Gastroesophageal sphincter (tissue), 4 donors: ENCODE measurements at regions not wholly inside any gene's neighbourhood (a gene's known extent, or its start where the extent isn't known, plus 50 kb on each side); places are given as distances from the start of the nearest gene placed in this dataset.

Experiments used
- ATAC-seq: fragments of 150-250 bp; one replicate; pipeline ENCODE4 v1.9.1; 2016; ENCODE audit warnings: mild to moderate bottlenecking, moderate library complexity
- H3K27ac ChIP-seq, 4 donors: fragments of 200-600 bp; sonication (generic) in 3 of 4; 1 replicate in 3 of 4; 2 replicates in 1 of 4; pipeline ENCODE4 v1.5.1; 2016 to 2019
- H3K27me3 ChIP-seq: fragments of 200-600 bp; sonication (generic); one replicate; pipeline ENCODE4 v1.5.1; 2019
- H3K36me3 ChIP-seq, 2 donors: fragments of 200-600 bp; sonication (generic); one replicate each; pipeline ENCODE4 v1.5.1; 2019; ENCODE audit warnings: control low read depth in 1 of 2
- H3K4me1 ChIP-seq, 3 donors: fragments of 200-600 bp; sonication (generic); 1 replicate in 2 of 3; 2 replicates in 1 of 3; pipeline ENCODE4 v1.5.1; 2016 to 2019; ENCODE audit warnings: control low read depth in 2 of 3
- H3K4me3 ChIP-seq, 2 donors: fragments of 200-600 bp; sonication (generic); one replicate each; pipeline ENCODE4 v1.5.1; 2019; ENCODE audit warnings: mild to moderate bottlenecking in 1 of 2, moderate library complexity in 1 of 2
- H3K9me3 ChIP-seq, 3 donors: fragments of 200-600 bp; sonication (generic); one replicate each; pipeline ENCODE4 v1.5.1; 2017 to 2019; ENCODE audit warnings: control low read depth in 2 of 3
- EP300 ChIP-seq: sonication (generic); formaldehyde crosslinking; IDR thresholded peaks from one replicate; pipeline ENCODE4 v1.6.1; 2017; ENCODE audit warnings: antibody characterized with exemption, mild to moderate bottlenecking
- POLR2A ChIP-seq, 2 donors: fragments of 450-650 bp; IDR thresholded peaks; one replicate each; pipeline ENCODE4 v1.6.1; 2017; ENCODE audit warnings: antibody characterized with exemption in 2 of 2, mild to moderate bottlenecking in 2 of 2, moderate library complexity in 1 of 2
- POLR2AphosphoS5 ChIP-seq: sonication (generic); formaldehyde crosslinking; IDR thresholded peaks from one replicate; pipeline ENCODE4 v1.6.1; 2017; ENCODE audit warnings: antibody characterized with exemption
- WGBS, 2 donors: methylation state at CpG; one replicate each; pipeline ENCODE4 v1.1.5; 2018; ENCODE audit warnings: low coverage in 1 of 2; 5-methylcytosine and 5-hydroxymethylcytosine counted together
- TF ChIP-seq, protein P1 (sequence below), 4 experiments: fragments of 200-600 bp in 2 of 4; fragments of 450-650 bp in 2 of 4; sonication (generic) in 1 of 4; IDR thresholded peaks; one replicate each; pipeline ENCODE4 v1.5.1; 2017 to 2019; ENCODE audit warnings: antibody characterized with exemption in 4 of 4, mild to moderate bottlenecking in 2 of 4, moderate library complexity in 2 of 4

DNA sequence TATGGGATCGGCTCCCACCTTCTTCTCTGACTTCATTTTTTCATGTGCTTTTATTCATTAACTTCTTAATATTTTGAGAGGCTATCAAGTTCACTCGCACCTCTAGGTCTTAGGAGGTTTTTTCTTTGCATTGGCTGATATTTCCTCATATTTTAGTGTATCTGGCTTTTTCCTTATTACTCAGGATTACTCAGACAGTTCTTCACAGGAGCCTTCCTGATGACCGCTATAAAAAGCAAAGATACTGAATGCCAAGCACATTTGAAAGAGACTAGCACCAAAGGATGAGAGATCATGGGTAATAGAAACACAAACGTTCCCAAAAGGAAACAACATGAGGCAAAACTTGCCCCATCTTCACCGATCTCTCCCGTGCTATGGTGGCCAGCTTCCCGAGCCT, 409.2 kb upstream of the KLF6 start:
- Histone ChIP-seq H3K9me3 (no peaks in the 10 kb centered on the region), H3K36me3 (no peaks in the 10 kb centered on the region), H3K4me1 (peaks cover 0 to 38% (median 2%) of the 10 kb centered on the region in 3 donors), H3K27me3 (no peaks in the 10 kb centered on the region), H3K4me3 (no peak overlapping the region), H3K27ac (no peak overlapping the region)
- WGBS, 2 donors = 92 to 96% methylated on average over 2 to 7 of the region's 7 CpGs
- no peak for ATAC-seq
- TF ChIP-seq POLR2A (IDR thresholded peaks at IDR 0.05) (no peak), POLR2AphosphoS5 (no peak), EP300 (no peak)
- TF ChIP-seq, protein P1, sequence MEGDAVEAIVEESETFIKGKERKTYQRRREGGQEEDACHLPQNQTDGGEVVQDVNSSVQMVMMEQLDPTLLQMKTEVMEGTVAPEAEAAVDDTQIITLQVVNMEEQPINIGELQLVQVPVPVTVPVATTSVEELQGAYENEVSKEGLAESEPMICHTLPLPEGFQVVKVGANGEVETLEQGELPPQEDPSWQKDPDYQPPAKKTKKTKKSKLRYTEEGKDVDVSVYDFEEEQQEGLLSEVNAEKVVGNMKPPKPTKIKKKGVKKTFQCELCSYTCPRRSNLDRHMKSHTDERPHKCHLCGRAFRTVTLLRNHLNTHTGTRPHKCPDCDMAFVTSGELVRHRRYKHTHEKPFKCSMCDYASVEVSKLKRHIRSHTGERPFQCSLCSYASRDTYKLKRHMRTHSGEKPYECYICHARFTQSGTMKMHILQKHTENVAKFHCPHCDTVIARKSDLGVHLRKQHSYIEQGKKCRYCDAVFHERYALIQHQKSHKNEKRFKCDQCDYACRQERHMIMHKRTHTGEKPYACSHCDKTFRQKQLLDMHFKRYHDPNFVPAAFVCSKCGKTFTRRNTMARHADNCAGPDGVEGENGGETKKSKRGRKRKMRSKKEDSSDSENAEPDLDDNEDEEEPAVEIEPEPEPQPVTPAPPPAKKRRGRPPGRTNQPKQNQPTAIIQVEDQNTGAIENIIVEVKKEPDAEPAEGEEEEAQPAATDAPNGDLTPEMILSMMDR (IDR thresholded peaks at IDR 0.05) = no peak

GRCh38 chr10:4191894-4192293, 406.9 kb upstream of the KLF6 start:
- Histone ChIP-seq H3K27me3 (no peaks in the 10 kb centered on the region), H3K4me1 (peaks cover 0 to 21% (median 2%) of the 10 kb centered on the region in 3 donors), H3K4me3 (no peak overlapping the region), H3K9me3 (no peaks in the 10 kb centered on the region), H3K36me3 (no peaks in the 10 kb centered on the region), H3K27ac (no peak overlapping the region)
- ATAC-seq = no peak
- TF ChIP-seq, protein P1 (IDR thresholded peaks at IDR 0.05) = no peak
- no peak for TF ChIP-seq POLR2AphosphoS5
- 96 to 100% methylated on average over 2 of the region's 4 CpGs for WGBS, 2 donors

GRCh38 chr10:4191354-4191753, 406.3 kb upstream of the KLF6 start:
- no peak for TF ChIP-seq POLR2A (IDR thresholded peaks at IDR 0.05)
- TF ChIP-seq EP300 = no peak
- TF ChIP-seq POLR2AphosphoS5 = no peak
- TF ChIP-seq, protein P1 (IDR thresholded peaks at IDR 0.05) = no peak
- H3K27ac ChIP-seq = no peak overlapping the region
- H3K27me3 ChIP-seq = no peaks in the 10 kb centered on the region
- H3K9me3 ChIP-seq = no peaks in the 10 kb centered on the region
- H3K4me1 ChIP-seq = peaks cover 0 to 16% (median 1%) of the 10 kb centered on the region in 3 donors
- H3K4me3 ChIP-seq = no peak overlapping the region
- no peak for ATAC-seq
- WGBS, 2 donors = 95 to 97% methylated on average over 8 of the region's 8 CpGs
- no peaks in the 10 kb centered on the region for H3K36me3 ChIP-seq

DNA sequence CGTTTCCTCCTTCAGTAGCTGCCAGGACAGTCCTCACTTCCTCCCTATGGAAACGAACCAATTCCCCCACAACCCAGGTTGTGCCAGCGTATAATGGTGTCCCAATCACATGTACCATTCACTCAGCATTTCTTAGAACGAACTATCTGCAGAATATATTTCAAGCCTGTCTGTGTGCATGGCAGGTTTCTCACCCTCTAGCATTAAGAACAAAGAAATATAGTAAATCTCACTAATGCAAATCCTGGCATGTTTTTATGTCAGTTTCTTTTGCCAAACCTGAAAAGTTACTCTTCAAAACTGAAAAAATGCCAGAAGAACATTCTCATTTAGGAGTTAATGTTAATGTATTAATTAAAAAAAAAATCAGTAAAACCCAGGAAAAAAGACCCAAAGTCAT, 405.9 kb upstream of the KLF6 start:
- Histone ChIP-seq H3K4me1 (peaks cover 0 to 11% (median 0%) of the 10 kb centered on the region in 3 donors), H3K36me3 (no peaks in the 10 kb centered on the region), H3K4me3 (no peak overlapping the region), H3K27ac (no peak overlapping the region), H3K27me3 (no peaks in the 10 kb centered on the region), H3K9me3 (no peaks in the 10 kb centered on the region)
- TF ChIP-seq POLR2A (IDR thresholded peaks at IDR 0.05) (no peak), EP300 (no peak), POLR2AphosphoS5 (no peak)
- TF ChIP-seq, protein P1 (IDR thresholded peaks at IDR 0.05) = no peak
- WGBS, 2 donors = 89 to 93% methylated on average over 4 of the region's 4 CpGs
- ATAC-seq = no peak

- no peak for ATAC-seq
- no peaks in the 10 kb centered on the region for H3K9me3 ChIP-seq
- no peaks in the 10 kb centered on the region for H3K4me1 ChIP-seq
- no peak overlapping the region for H3K4me3 ChIP-seq
- no peaks in the 10 kb centered on the region for H3K27me3 ChIP-seq
- no peak overlapping the region for H3K27ac ChIP-seq
- TF ChIP-seq, protein P1 (IDR thresholded peaks at IDR 0.05) = no peak
- no peak for TF ChIP-seq POLR2AphosphoS5
- WGBS, 2 donors = 60 to 63% methylated on average over 3 to 5 of the region's 5 CpGs
- no peaks in the 10 kb centered on the region for H3K36me3 ChIP-seq
Measured at GRCh38 chr10:4189281-4189680, 404.3 kb upstream of the KLF6 start.
